OCI-LY3 (cell line): ENCODE measurements at regions not wholly inside any gene's neighbourhood (a gene's known extent, or its start where the extent isn't known, plus 50 kb on each side); places are given as distances from the start of the nearest gene placed in this dataset.
"Not testable (repeated sequence)": the region's sequence is repeated elsewhere in the genome, so short reads cannot be mapped to it uniquely, and the experiment has no call there.

Source experiments
- H2AFZ ChIP-seq: fragments of 200-600, 300-600 bp; shearing (Covaris generic); 2 replicates; pipeline ENCODE4 v1.6.0; 2014; ENCODE audit warnings: antibody characterized with exemption, low read depth, low read length
- H3K27ac ChIP-seq: fragments of 200-600, 300-600 bp; sonication (generic); 2 replicates; pipeline ENCODE4 v1.5.1; 2014; ENCODE audit warnings: mild to moderate bottlenecking, low read length, moderate library complexity, mixed read lengths
- H3K27me3 ChIP-seq: fragments of 200-600, 300-600 bp; sonication (generic); 2 replicates; pipeline ENCODE4 v1.6.1; 2014; ENCODE audit warnings: low read depth, low read length, mixed read lengths
- H3K36me3 ChIP-seq: fragments of 200-600, 300-600 bp; sonication (generic); replicated peaks from 2 replicates; pipeline ENCODE3; 2014; ENCODE audit warnings: low read depth, low read length, mixed read lengths
- H3K4me1 ChIP-seq: fragments of 300-600, 200-600 bp; sonication (generic); 2 replicates; pipeline ENCODE4 v1.6.1; 2014; ENCODE audit warnings: low read length, mixed read lengths
- H3K4me2 ChIP-seq: fragments of 200-600, 300-600 bp; sonication (generic); 2 replicates; pipeline ENCODE4 v1.6.1; 2014; ENCODE audit warnings: low read length, mixed read lengths
- H3K4me3 ChIP-seq: fragments of 300-600, 200-600 bp; sonication (generic); 2 replicates; pipeline ENCODE4 v1.5.1; 2014; ENCODE audit warnings: antibody characterized with exemption, mild to moderate bottlenecking, low read length, moderate library complexity
- H3K79me2 ChIP-seq: fragments of 300-600, 200-600 bp; shearing (Covaris generic); 2 replicates; pipeline ENCODE4 v1.6.1; 2014; ENCODE audit warnings: mild to moderate bottlenecking, low read length, mixed read lengths
- H3K9ac ChIP-seq: fragments of 300-600, 200-600 bp; shearing (Covaris generic); 2 replicates; pipeline ENCODE4 v1.6.0; 2014; ENCODE audit warnings: mild to moderate bottlenecking, low read length, moderate library complexity
- H3K9me3 ChIP-seq: fragments of 200-600, 300-600 bp; shearing (Covaris generic); 2 replicates; pipeline ENCODE4 v1.6.1; 2014; ENCODE audit warnings: low read length, mixed read lengths; ENCODE audit not compliant: insufficient read depth
- H4K20me1 ChIP-seq: fragments of 200-600, 300-600 bp; sonication (generic); 2 replicates; pipeline ENCODE4 v1.6.1; 2016; ENCODE audit warnings: low read length, mixed read lengths; ENCODE audit not compliant: insufficient read depth
- CTCF ChIP-seq: fragments of 200-600, 300-600 bp; sonication (generic); IDR thresholded peaks from 2 replicates; pipeline ENCODE4 v1.5.1; 2014; ENCODE audit warnings: antibody characterized with exemption, low read length, low read depth
- EZH2phosphoT487 ChIP-seq: fragments of 200-600 bp; shearing (Covaris generic); IDR thresholded peaks from 2 replicates; pipeline ENCODE4 v1.6.1; 2018; ENCODE audit warnings: antibody characterized with exemption, mixed run types, low read depth

GRCh38 chr12:86574143-86574542 lies 318.0 kb upstream of the MGAT4C start:
- H3K27ac ChIP-seq, result no peak overlapping the region
- no peaks in the 10 kb centered on the region for H3K36me3 ChIP-seq
- no peaks in the 10 kb centered on the region for H3K9me3 ChIP-seq
- H3K4me2 ChIP-seq, result no peak overlapping the region
- H3K27me3 ChIP-seq, result no peaks in the 10 kb centered on the region
- no peaks in the 10 kb centered on the region for H4K20me1 ChIP-seq
- H3K9ac ChIP-seq, result no peak overlapping the region
- no peak for TF ChIP-seq CTCF
- no peak for TF ChIP-seq EZH2phosphoT487
- no peak overlapping the region for H2AFZ ChIP-seq
- no peak overlapping the region for H3K4me3 ChIP-seq
- peaks cover 5% of the 10 kb centered on the region; the same call in 1 of the 2 replicates for H3K4me1 ChIP-seq
- H3K79me2 ChIP-seq, result no peaks in the 10 kb centered on the region

GRCh38 chr12:86572455-86572854 lies 316.3 kb upstream of the MGAT4C start:
- no peaks in the 10 kb centered on the region for H3K9me3 ChIP-seq
- no peaks in the 10 kb centered on the region for H3K79me2 ChIP-seq
- no peak overlapping the region for H3K4me2 ChIP-seq
- no peak overlapping the region for H2AFZ ChIP-seq
- H3K27ac ChIP-seq, result no peak overlapping the region
- peaks cover 5% of the 10 kb centered on the region; the same call in 1 of the 2 replicates for H3K4me1 ChIP-seq
- H3K4me3 ChIP-seq, result no peak overlapping the region
- H4K20me1 ChIP-seq, result no peaks in the 10 kb centered on the region
- no peaks in the 10 kb centered on the region for H3K36me3 ChIP-seq
- H3K27me3 ChIP-seq, result no peaks in the 10 kb centered on the region
- no peak overlapping the region for H3K9ac ChIP-seq
- TF ChIP-seq CTCF, result no peak
- TF ChIP-seq EZH2phosphoT487, result no peak

GRCh38 chr12:86565038-86565437 lies 308.8 kb upstream of the MGAT4C start:
- H4K20me1 ChIP-seq, result no peaks in the 10 kb centered on the region
- no peaks in the 10 kb centered on the region for H3K9me3 ChIP-seq
- H3K79me2 ChIP-seq, result no peaks in the 10 kb centered on the region
- no peak for TF ChIP-seq EZH2phosphoT487
- TF ChIP-seq CTCF, result no peak
- H2AFZ ChIP-seq, result no peak overlapping the region
- no peak overlapping the region for H3K27ac ChIP-seq
- H3K27me3 ChIP-seq, result no peaks in the 10 kb centered on the region
- no peak overlapping the region for H3K4me2 ChIP-seq
- no peak overlapping the region for H3K9ac ChIP-seq
- H3K4me1 ChIP-seq, result no peaks in the 10 kb centered on the region
- no peaks in the 10 kb centered on the region for H3K36me3 ChIP-seq
- no peak overlapping the region for H3K4me3 ChIP-seq

- not testable (repeated sequence) for H4K20me1 ChIP-seq, H3K4me3 ChIP-seq, H3K9me3 ChIP-seq, H3K27me3 ChIP-seq, H3K9ac ChIP-seq, H3K27ac ChIP-seq, H2AFZ ChIP-seq, H3K4me1 ChIP-seq, H3K36me3 ChIP-seq, H3K79me2 ChIP-seq, H3K4me2 ChIP-seq
Observed at GRCh38 chr12:86555491-86555890, 299.3 kb upstream of the MGAT4C start.

GRCh38 chr12:86551146-86551571 lies 295.0 kb upstream of the MGAT4C start:
- Histone ChIP-seq H3K9ac (no peak overlapping the region), H3K4me2 (no peak overlapping the region), H3K4me3 (no peak overlapping the region), H3K36me3 (no peaks in the 10 kb centered on the region), H4K20me1 (no peaks in the 10 kb centered on the region), H3K27me3 (no peaks in the 10 kb centered on the region), H3K27ac (no peak overlapping the region), H3K9me3 (no peaks in the 10 kb centered on the region), H3K4me1 (no peaks in the 10 kb centered on the region), H3K79me2 (no peaks in the 10 kb centered on the region), H2AFZ (no peak overlapping the region; the same call in 1 of the 2 replicates)
- TF ChIP-seq EZH2phosphoT487 (no peak), CTCF (no peak)
